ENCODE measurements at regions not wholly inside any gene's neighbourhood (a gene's known extent, or its start where the extent isn't known, plus 50 kb on each side); places are given as distances from the start of the nearest gene placed in this dataset.

GRCh38 chr11:131301306-131301705 is 69.1 kb upstream of the NTM start:
- Histone ChIP-seq H3K4me3 (ENCODE audit: control insufficient read depth in 1 of 7, extremely low read depth in 1 of 7, insufficient read depth in 4 of 7, low read depth in 2 of 7, low read length in 6 of 7) (no peak overlapping the region), H3K27me3 (replicated peaks in 2 of 5; ENCODE audit: control insufficient read depth in 4 of 5, insufficient read depth in 5 of 5, low read length in 4 of 5) (peaks cover 0 to 31% (median 4%) of the 10 kb centered on the region in 5 experiments), H3K4me1 (ENCODE audit: control extremely low read depth in 1 of 4, control insufficient read depth in 4 of 4, insufficient read depth in 4 of 4, low read length in 3 of 4) (no peaks in the 10 kb centered on the region), H3K27ac (ENCODE audit: insufficient read depth in 1 of 2, low read depth in 1 of 2, low read length in 2 of 2, poor library complexity in 1 of 2, severe bottlenecking in 2 of 2) (no peak overlapping the region), H3K36me3 (ENCODE audit: control insufficient read depth in 4 of 4, insufficient read depth in 4 of 4, low read length in 3 of 4) (no peaks in the 10 kb centered on the region), H3K9me3 (ENCODE audit: control extremely low read depth in 1 of 5, control insufficient read depth in 4 of 5, insufficient read depth in 2 of 5, low read depth in 1 of 5, low read length in 4 of 5) (no peaks in the 10 kb centered on the region)
- ChIA-PET CTCF (no interaction called here), POLR2A (no interaction called here)
- no peak for DNase-seq
- 97% methylated on average over 4 of the region's 5 CpGs for WGBS (ENCODE audit: insufficient coverage)

GRCh38 chr11:131302836-131303235 is 67.6 kb upstream of the NTM start:
- H3K4me1 ChIP-seq (ENCODE audit: control extremely low read depth in 1 of 4, control insufficient read depth in 4 of 4, insufficient read depth in 4 of 4, low read length in 3 of 4): no peaks in the 10 kb centered on the region
- no peak for DNase-seq
- peaks cover 0 to 31% (median 4%) of the 10 kb centered on the region in 5 experiments for H3K27me3 ChIP-seq (replicated peaks in 2 of 5; ENCODE audit: control insufficient read depth in 4 of 5, insufficient read depth in 5 of 5, low read length in 4 of 5)
- no peak overlapping the region for H3K27ac ChIP-seq (ENCODE audit: insufficient read depth in 1 of 2, low read depth in 1 of 2, low read length in 2 of 2, poor library complexity in 1 of 2, severe bottlenecking in 2 of 2)
- POLR2A ChIA-PET: no interaction called here
- no peak overlapping the region for H3K4me3 ChIP-seq (ENCODE audit: control insufficient read depth in 1 of 7, extremely low read depth in 1 of 7, insufficient read depth in 4 of 7, low read depth in 2 of 7, low read length in 6 of 7)
- CTCF ChIA-PET: no interaction called here
- H3K36me3 ChIP-seq (ENCODE audit: control insufficient read depth in 4 of 4, insufficient read depth in 4 of 4, low read length in 3 of 4): no peaks in the 10 kb centered on the region
- H3K9me3 ChIP-seq (ENCODE audit: control extremely low read depth in 1 of 5, control insufficient read depth in 4 of 5, insufficient read depth in 2 of 5, low read depth in 1 of 5, low read length in 4 of 5): no peaks in the 10 kb centered on the region
- WGBS (ENCODE audit: insufficient coverage): no CpG with 5 or more reads among the region's 1 CpG

GRCh38 chr11:131303611-131304119 is 66.8 kb upstream of the NTM start:
- Histone ChIP-seq H3K36me3 (ENCODE audit: control insufficient read depth in 4 of 4, insufficient read depth in 4 of 4, low read length in 3 of 4) (no peaks in the 10 kb centered on the region), H3K4me1 (ENCODE audit: control extremely low read depth in 1 of 4, control insufficient read depth in 4 of 4, insufficient read depth in 4 of 4, low read length in 3 of 4) (no peaks in the 10 kb centered on the region), H3K27ac (ENCODE audit: insufficient read depth in 1 of 2, low read depth in 1 of 2, low read length in 2 of 2, poor library complexity in 1 of 2, severe bottlenecking in 2 of 2) (no peak overlapping the region), H3K4me3 (ENCODE audit: control insufficient read depth in 1 of 7, extremely low read depth in 1 of 7, insufficient read depth in 4 of 7, low read depth in 2 of 7, low read length in 6 of 7) (no peak overlapping the region), H3K9me3 (ENCODE audit: control extremely low read depth in 1 of 5, control insufficient read depth in 4 of 5, insufficient read depth in 2 of 5, low read depth in 1 of 5, low read length in 4 of 5) (no peaks in the 10 kb centered on the region), H3K27me3 (replicated peaks in 2 of 5; ENCODE audit: control insufficient read depth in 4 of 5, insufficient read depth in 5 of 5, low read length in 4 of 5) (peaks cover 0 to 29% (median 4%) of the 10 kb centered on the region in 5 experiments)
- CTCF ChIA-PET: no interaction called here
- DNase-seq: no peak
- WGBS (ENCODE audit: insufficient coverage): 92% methylated on average over 5 of the region's 5 CpGs
- POLR2A ChIA-PET: no interaction called here

- CTCF ChIA-PET: no interaction called here
- Histone ChIP-seq H3K9me3 (ENCODE audit: control extremely low read depth in 1 of 5, control insufficient read depth in 4 of 5, insufficient read depth in 2 of 5, low read depth in 1 of 5, low read length in 4 of 5) (no peaks in the 10 kb centered on the region), H3K36me3 (ENCODE audit: control insufficient read depth in 4 of 4, insufficient read depth in 4 of 4, low read length in 3 of 4) (no peaks in the 10 kb centered on the region), H3K27me3 (replicated peaks in 2 of 5; ENCODE audit: control insufficient read depth in 4 of 5, insufficient read depth in 5 of 5, low read length in 4 of 5) (peaks cover 0 to 19% (median 2%) of the 10 kb centered on the region in 5 experiments), H3K4me1 (ENCODE audit: control extremely low read depth in 1 of 4, control insufficient read depth in 4 of 4, insufficient read depth in 4 of 4, low read length in 3 of 4) (no peaks in the 10 kb centered on the region), H3K27ac (ENCODE audit: insufficient read depth in 1 of 2, low read depth in 1 of 2, low read length in 2 of 2, poor library complexity in 1 of 2, severe bottlenecking in 2 of 2) (no peak overlapping the region), H3K4me3 (ENCODE audit: control insufficient read depth in 1 of 7, extremely low read depth in 1 of 7, insufficient read depth in 4 of 7, low read depth in 2 of 7, low read length in 6 of 7) (no peak overlapping the region)
- WGBS (ENCODE audit: insufficient coverage): 96% methylated on average over 3 of the region's 3 CpGs
- POLR2A ChIA-PET: no interaction called here
- DNase-seq: no peak
Observed at GRCh38 chr11:131305005-131305404, 65.4 kb upstream of the NTM start.

GRCh38 chr11:131307506-131307905 is 62.9 kb upstream of the NTM start:
- H3K36me3 ChIP-seq (ENCODE audit: control insufficient read depth in 4 of 4, insufficient read depth in 4 of 4, low read length in 3 of 4): no peaks in the 10 kb centered on the region
- H3K4me1 ChIP-seq (ENCODE audit: control extremely low read depth in 1 of 4, control insufficient read depth in 4 of 4, insufficient read depth in 4 of 4, low read length in 3 of 4): no peaks in the 10 kb centered on the region
- peaks cover 0 to 7% (median 0%) of the 10 kb centered on the region in 5 experiments for H3K27me3 ChIP-seq (replicated peaks in 2 of 5; ENCODE audit: control insufficient read depth in 4 of 5, insufficient read depth in 5 of 5, low read length in 4 of 5)
- H3K4me3 ChIP-seq (ENCODE audit: control insufficient read depth in 1 of 7, extremely low read depth in 1 of 7, insufficient read depth in 4 of 7, low read depth in 2 of 7, low read length in 6 of 7): no peak overlapping the region
- ChIA-PET POLR2A (no interaction called here), CTCF (no interaction called here)
- peaks cover 0 to 1% (median 0%) of the 10 kb centered on the region in 5 experiments for H3K9me3 ChIP-seq (ENCODE audit: control extremely low read depth in 1 of 5, control insufficient read depth in 4 of 5, insufficient read depth in 2 of 5, low read depth in 1 of 5, low read length in 4 of 5)
- no peak overlapping the region for H3K27ac ChIP-seq (ENCODE audit: insufficient read depth in 1 of 2, low read depth in 1 of 2, low read length in 2 of 2, poor library complexity in 1 of 2, severe bottlenecking in 2 of 2)
- WGBS (ENCODE audit: insufficient coverage): 100% methylated on average over 5 of the region's 6 CpGs
- no peak for DNase-seq

GRCh38 chr11:131309776-131310175 is 60.6 kb upstream of the NTM start:
- no peak for DNase-seq
- no peak overlapping the region for H3K27ac ChIP-seq (ENCODE audit: insufficient read depth in 1 of 2, low read depth in 1 of 2, low read length in 2 of 2, poor library complexity in 1 of 2, severe bottlenecking in 2 of 2)
- H3K4me1 ChIP-seq (ENCODE audit: control extremely low read depth in 1 of 4, control insufficient read depth in 4 of 4, insufficient read depth in 4 of 4, low read length in 3 of 4): no peaks in the 10 kb centered on the region
- H3K9me3 ChIP-seq (ENCODE audit: control extremely low read depth in 1 of 5, control insufficient read depth in 4 of 5, insufficient read depth in 2 of 5, low read depth in 1 of 5, low read length in 4 of 5): peaks cover 0 to 1% (median 0%) of the 10 kb centered on the region in 5 experiments
- H3K4me3 ChIP-seq (ENCODE audit: control insufficient read depth in 1 of 7, extremely low read depth in 1 of 7, insufficient read depth in 4 of 7, low read depth in 2 of 7, low read length in 6 of 7): no peak overlapping the region
- POLR2A ChIA-PET: no interaction called here
- CTCF ChIA-PET: no interaction called here
- H3K27me3 ChIP-seq (replicated peaks in 2 of 5; ENCODE audit: control insufficient read depth in 4 of 5, insufficient read depth in 5 of 5, low read length in 4 of 5): peaks cover 0 to 7% (median 0%) of the 10 kb centered on the region in 5 experiments
- WGBS (ENCODE audit: insufficient coverage): 44% methylated on average over 5 of the region's 5 CpGs
- no peaks in the 10 kb centered on the region for H3K36me3 ChIP-seq (ENCODE audit: control insufficient read depth in 4 of 4, insufficient read depth in 4 of 4, low read length in 3 of 4)

GRCh38 chr11:131311776-131312514 is 58.5 kb upstream of the NTM start:
- DNase-seq: no peak
- Histone ChIP-seq H3K4me3 (ENCODE audit: control insufficient read depth in 1 of 7, extremely low read depth in 1 of 7, insufficient read depth in 4 of 7, low read depth in 2 of 7, low read length in 6 of 7) (no peak overlapping the region), H3K9me3 (ENCODE audit: control extremely low read depth in 1 of 5, control insufficient read depth in 4 of 5, insufficient read depth in 2 of 5, low read depth in 1 of 5, low read length in 4 of 5) (peaks cover 0 to 1% (median 0%) of the 10 kb centered on the region in 5 experiments), H3K4me1 (ENCODE audit: control extremely low read depth in 1 of 4, control insufficient read depth in 4 of 4, insufficient read depth in 4 of 4, low read length in 3 of 4) (no peaks in the 10 kb centered on the region), H3K27ac (ENCODE audit: insufficient read depth in 1 of 2, low read depth in 1 of 2, low read length in 2 of 2, poor library complexity in 1 of 2, severe bottlenecking in 2 of 2) (no peak overlapping the region), H3K36me3 (ENCODE audit: control insufficient read depth in 4 of 4, insufficient read depth in 4 of 4, low read length in 3 of 4) (no peaks in the 10 kb centered on the region), H3K27me3 (replicated peaks in 2 of 5; ENCODE audit: control insufficient read depth in 4 of 5, insufficient read depth in 5 of 5, low read length in 4 of 5) (peaks cover 0 to 7% (median 0%) of the 10 kb centered on the region in 5 experiments)
- POLR2A ChIA-PET: no interaction called here
- WGBS (ENCODE audit: insufficient coverage): 98% methylated on average over 8 of the region's 10 CpGs
- CTCF ChIA-PET: no interaction called here
